Vagina (tissue), 2 donors: ENCODE measurements at regions not wholly inside any gene's neighbourhood (a gene's known extent, or its start where the extent isn't known, plus 50 kb on each side); places are given as distances from the start of the nearest gene placed in this dataset.

ENCODE experiments used
- DNase-seq, 2 donors: peaks; one replicate each; pipeline ENCODE4 v3.0.0-alpha.2; 2017; ENCODE audit errors: extremely low spot score in 2 of 2
- H3K27ac ChIP-seq: fragments of 200-600 bp; sonication (generic); one replicate; pipeline ENCODE4 v1.5.1; 2019
- H3K27me3 ChIP-seq: fragments of 200-600 bp; sonication (generic); one replicate; pipeline ENCODE4 v1.5.1; 2019
- H3K36me3 ChIP-seq, 2 donors: fragments of 200-600 bp; sonication (generic); one replicate each; pipeline ENCODE4 v1.5.1; 2017 to 2019
- H3K4me1 ChIP-seq: fragments of 200-600 bp; sonication (generic); one replicate; pipeline ENCODE4 v1.5.1; 2019
- H3K4me3 ChIP-seq, 2 donors: fragments of 200-600 bp; sonication (generic); 1 replicate in 1 of 2; 2 replicates in 1 of 2; pipeline ENCODE4 v1.5.1; 2016 to 2019
- H3K9me3 ChIP-seq: fragments of 200-600 bp; sonication (generic); one replicate; pipeline ENCODE4 v1.5.1; 2019
- CTCF ChIP-seq, 3 experiments: fragments of 450-650 bp in 2 of 3; fragments of 200-600 bp in 1 of 3; sonication (generic) in 1 of 3; IDR thresholded peaks; one replicate each; pipeline ENCODE4 v1.5.1; 2017 to 2019; ENCODE audit warnings: antibody characterized with exemption in 3 of 3, mild to moderate bottlenecking in 2 of 3, moderate library complexity in 2 of 3
- POLR2A ChIP-seq, 2 donors: fragments of 450-650 bp; IDR thresholded peaks; one replicate each; pipeline ENCODE4 v1.6.1; 2017; ENCODE audit warnings: antibody characterized with exemption in 2 of 2, mild to moderate bottlenecking in 2 of 2, moderate library complexity in 2 of 2
- POLR2AphosphoS5 ChIP-seq, 2 donors: sonication (generic); formaldehyde crosslinking; IDR thresholded peaks; one replicate each; pipeline ENCODE4 v1.9.0; 2017; ENCODE audit warnings: antibody characterized with exemption in 2 of 2, mild to moderate bottlenecking in 2 of 2, low read depth in 1 of 2; ENCODE audit not compliant: insufficient read depth in 1 of 2
- intact Hi-C: fragments of 100-400 bp; cut with DNase I; formaldehyde crosslinking; loops from one replicate; pipeline ENCODE4 v1.15.1; 2023

- Histone ChIP-seq H3K4me3 (no peak overlapping the region), H3K36me3 (no peaks in the 10 kb centered on the region), H3K9me3 (no peaks in the 10 kb centered on the region), H3K27ac (no peak overlapping the region), H3K4me1 (peaks cover 8% of the 10 kb centered on the region), H3K27me3 (no peaks in the 10 kb centered on the region)
- DNase-seq, result no peak
- TF ChIP-seq CTCF (IDR thresholded peaks at IDR 0.05), result no peak
- TF ChIP-seq POLR2AphosphoS5 (IDR thresholded peaks at IDR 0.05; ENCODE audit: insufficient read depth in 1 of 2, low read depth in 1 of 2), result no peak
- TF ChIP-seq POLR2A (IDR thresholded peaks at IDR 0.05), result no peak
- intact Hi-C loops, result no loop called here
Observed at GRCh38 chr1:91123319-91123718, 101.5 kb upstream of the ZNF644 start.

- Histone ChIP-seq H3K4me1 (peaks cover 8% of the 10 kb centered on the region), H3K27me3 (no peaks in the 10 kb centered on the region), H3K4me3 (no peak overlapping the region), H3K9me3 (no peaks in the 10 kb centered on the region), H3K36me3 (no peaks in the 10 kb centered on the region), H3K27ac (no peak overlapping the region)
- DNase-seq, result no peak
- intact Hi-C loops, result no loop called here
- no peak for TF ChIP-seq CTCF (IDR thresholded peaks at IDR 0.05)
- no peak for TF ChIP-seq POLR2AphosphoS5 (IDR thresholded peaks at IDR 0.05; ENCODE audit: insufficient read depth in 1 of 2, low read depth in 1 of 2)
- TF ChIP-seq POLR2A (IDR thresholded peaks at IDR 0.05), result no peak
Observed at GRCh38 chr1:91122106-91122717, 100.4 kb upstream of the ZNF644 start.

GRCh38 chr1:91121366-91121765, 99.5 kb upstream of the ZNF644 start:
- TF ChIP-seq CTCF (IDR thresholded peaks at IDR 0.05), result no peak
- TF ChIP-seq POLR2AphosphoS5 (IDR thresholded peaks at IDR 0.05; ENCODE audit: insufficient read depth in 1 of 2, low read depth in 1 of 2), result no peak
- no peak for TF ChIP-seq POLR2A (IDR thresholded peaks at IDR 0.05)

GRCh38 chr1:91120936-91121335, 99.1 kb upstream of the ZNF644 start:
- Histone ChIP-seq H3K27me3 (no peaks in the 10 kb centered on the region), H3K4me3 (no peak overlapping the region), H3K27ac (no peak overlapping the region), H3K4me1 (peaks cover 8% of the 10 kb centered on the region), H3K9me3 (no peaks in the 10 kb centered on the region), H3K36me3 (no peaks in the 10 kb centered on the region)
- no peak for TF ChIP-seq POLR2A (IDR thresholded peaks at IDR 0.05)
- no peak for TF ChIP-seq CTCF (IDR thresholded peaks at IDR 0.05)
- TF ChIP-seq POLR2AphosphoS5 (IDR thresholded peaks at IDR 0.05; ENCODE audit: insufficient read depth in 1 of 2, low read depth in 1 of 2), result no peak
- no peak for DNase-seq
- intact Hi-C loops, result no loop called here

More at GRCh38 chr1:91121366-91121765, 99.5 kb upstream of the ZNF644 start:
- Histone ChIP-seq H3K4me1 (peaks cover 8% of the 10 kb centered on the region), H3K9me3 (no peaks in the 10 kb centered on the region), H3K4me3 (no peak overlapping the region), H3K27me3 (no peaks in the 10 kb centered on the region), H3K36me3 (no peaks in the 10 kb centered on the region), H3K27ac (no peak overlapping the region)
- no peak for DNase-seq
- intact Hi-C loops, result no loop called here

- no peaks in the 10 kb centered on the region for H3K36me3 ChIP-seq
- H3K27me3 ChIP-seq, result no peaks in the 10 kb centered on the region
- TF ChIP-seq CTCF (IDR thresholded peaks at IDR 0.05) (no peak), POLR2A (IDR thresholded peaks at IDR 0.05) (no peak), POLR2AphosphoS5 (IDR thresholded peaks at IDR 0.05; ENCODE audit: insufficient read depth in 1 of 2, low read depth in 1 of 2) (peak in 1 of 2 donors; percentile 17)
- no peaks in the 10 kb centered on the region for H3K9me3 ChIP-seq
- H3K4me3 ChIP-seq, result no peak overlapping the region
- intact Hi-C loops, result no loop called here
- no peak overlapping the region for H3K27ac ChIP-seq
- no peak for DNase-seq
- H3K4me1 ChIP-seq, result peaks cover 8% of the 10 kb centered on the region
Observed at GRCh38 chr1:91120421-91120820, 98.6 kb upstream of the ZNF644 start.
